Upper lobe of right lung (tissue), 1 donor: ENCODE measurements at regions not wholly inside any gene's neighbourhood (a gene's known extent, or its start where the extent isn't known, plus 50 kb on each side); places are given as distances from the start of the nearest gene placed in this dataset.

ENCODE experiments used
- ATAC-seq: fragments of 200-7000 bp; cut with Tn5 transposase; one replicate; pipeline ENCODE4 v1.9.1; 2020; ENCODE audit warnings: mild to moderate bottlenecking, moderate library complexity
- DNase-seq: peaks from one replicate; pipeline ENCODE4 v3.0.0-alpha.2; 2020
- H3K27ac ChIP-seq: fragments of 200-600 bp; one replicate; pipeline ENCODE4 v1.8.0; 2022
- H3K27me3 ChIP-seq: fragments of 200-600 bp; one replicate; pipeline ENCODE4 v1.8.0; 2022; ENCODE audit warnings: mild to moderate bottlenecking
- H3K36me3 ChIP-seq: fragments of 200-600 bp; one replicate; pipeline ENCODE4 v1.8.0; 2022
- H3K4me1 ChIP-seq: fragments of 200-600 bp; one replicate; pipeline ENCODE4 v1.8.0; 2022
- H3K4me3 ChIP-seq: fragments of 200-600 bp; one replicate; pipeline ENCODE4 v1.8.0; 2022; ENCODE audit warnings: mild to moderate bottlenecking
- H3K9me3 ChIP-seq: fragments of 200-600 bp; one replicate; pipeline ENCODE4 v1.8.0; 2022
- CTCF ChIP-seq: fragments of 200-600 bp; IDR thresholded peaks from one replicate; pipeline ENCODE4 v1.8.0; 2022; ENCODE audit warnings: antibody characterized with exemption
- intact Hi-C: fragments of 100-400 bp; cut with DNase I; formaldehyde crosslinking; loops from one replicate; pipeline ENCODE4 v1.11.0; 2022
- donor health status: DM: no; HTN: yes; CAD: no; lungs with severe emphysema.

GRCh38 chr3:159238646-159239045, 436.8 kb downstream of the MFSD1 start:
- TF ChIP-seq CTCF: no peak
- Histone ChIP-seq H3K27me3 (no peaks in the 10 kb centered on the region), H3K4me3 (no peak overlapping the region), H3K9me3 (no peaks in the 10 kb centered on the region), H3K4me1 (no peaks in the 10 kb centered on the region), H3K27ac (no peak overlapping the region), H3K36me3 (no peaks in the 10 kb centered on the region)
- ATAC-seq (no peak), DNase-seq (no peak)
- intact Hi-C loops: no loop called here

GRCh38 chr3:159239059-159239458, 437.2 kb downstream of the MFSD1 start:
- no peak for TF ChIP-seq CTCF
- no peaks in the 10 kb centered on the region for H3K9me3 ChIP-seq
- no peak for ATAC-seq
- no peaks in the 10 kb centered on the region for H3K27me3 ChIP-seq
- H3K4me3 ChIP-seq: no peak overlapping the region
- DNase-seq: no peak
- no peaks in the 10 kb centered on the region for H3K4me1 ChIP-seq
- no peak overlapping the region for H3K27ac ChIP-seq
- H3K36me3 ChIP-seq: no peaks in the 10 kb centered on the region
- intact Hi-C loops: no loop called here

GRCh38 chr3:159244933-159245332, 443.1 kb downstream of the MFSD1 start:
- Histone ChIP-seq H3K27ac (no peak overlapping the region), H3K4me3 (no peak overlapping the region), H3K27me3 (no peaks in the 10 kb centered on the region), H3K9me3 (no peaks in the 10 kb centered on the region), H3K4me1 (no peaks in the 10 kb centered on the region), H3K36me3 (no peaks in the 10 kb centered on the region)
- no peak for DNase-seq
- intact Hi-C loops: no loop called here
- ATAC-seq: no peak
- TF ChIP-seq CTCF: no peak

- Histone ChIP-seq H3K27me3 (no peaks in the 10 kb centered on the region), H3K4me3 (no peak overlapping the region), H3K27ac (no peak overlapping the region), H3K4me1 (no peaks in the 10 kb centered on the region), H3K36me3 (no peaks in the 10 kb centered on the region), H3K9me3 (no peaks in the 10 kb centered on the region)
- no peak for TF ChIP-seq CTCF
- no peak for DNase-seq
- no peak for ATAC-seq
- intact Hi-C loops: no loop called here
Measured at GRCh38 chr3:159245871-159246270, 444.0 kb downstream of the MFSD1 start.

GRCh38 chr3:159246385-159246784, 444.5 kb downstream of the MFSD1 start:
- DNase-seq (no peak), ATAC-seq (no peak)
- no peak overlapping the region for H3K27ac ChIP-seq
- no peaks in the 10 kb centered on the region for H3K27me3 ChIP-seq
- no peaks in the 10 kb centered on the region for H3K9me3 ChIP-seq
- no peaks in the 10 kb centered on the region for H3K36me3 ChIP-seq
- intact Hi-C loops: no loop called here
- H3K4me1 ChIP-seq: no peaks in the 10 kb centered on the region
- H3K4me3 ChIP-seq: no peak overlapping the region
- TF ChIP-seq CTCF: no peak

- ATAC-seq: no peak
- intact Hi-C loops: no loop called here
Measured at GRCh38 chr3:159249472-159250174, 447.8 kb downstream of the MFSD1 start.

More at GRCh38 chr3:159249472-159250174, 447.8 kb downstream of the MFSD1 start:
- H3K4me1 ChIP-seq: no peaks in the 10 kb centered on the region
- H3K27ac ChIP-seq: no peak overlapping the region
- H3K27me3 ChIP-seq: no peaks in the 10 kb centered on the region
- H3K9me3 ChIP-seq: no peaks in the 10 kb centered on the region
- DNase-seq: no peak
- no peaks in the 10 kb centered on the region for H3K36me3 ChIP-seq
- no peak overlapping the region for H3K4me3 ChIP-seq
- no peak for TF ChIP-seq CTCF
